K562 (cell line): ENCODE measurements at regions not wholly inside any gene's neighbourhood (a gene's known extent, or its start where the extent isn't known, plus 50 kb on each side); places are given as distances from the start of the nearest gene placed in this dataset.

ENCODE experiments used
- ATAC-seq: fragments of 200-7000 bp; cut with Tn5 transposase; 3 replicates; pipeline ENCODE4 v1.9.1; 2020; ENCODE audit warnings: moderate library complexity
- BruUV-seq: library from RNA; stranded (reverse); fragments of 400-500 nt; replicated peaks from 2 replicates; lab custom pipeline; 2021; lab: Mats Ljungman, UMichigan
- CTCF ChIA-PET: fragments of 300-600 bp; formaldehyde crosslinking; extraction: SDS; loops from one replicate; lab custom pipeline; 2021; ENCODE audit warnings: low intra/inter-chr PET ratio; lab: Yijun Ruan, JAX
- POLR2A ChIA-PET: fragments of 300-600, 350-650 bp; sonication (Branson Sonifier 250); formaldehyde crosslinking; extraction: SDS; loops from one replicate; lab custom pipeline; 2021; ENCODE audit warnings: antibody characterized with exemption, inconsistent platforms; lab: Yijun Ruan, JAX
- DNase-seq, 4 experiments: peaks; one replicate each; pipeline versions ENCODE4 v3.0.0 to v3.0.0-alpha.2; 2011 to 2018; ENCODE audit warnings: low spot score in 3 of 4, mixed read lengths in 3 of 4; ENCODE audit errors: extremely low read depth in 1 of 4
- FAIRE-seq: peaks from 2 replicates; lab custom pipeline; 2011; peaks lifted over from hg19 to GRCh38; lab: Jason Lieb, UNC
- H2AFZ ChIP-seq: 2 replicates; pipeline ENCODE4 v1.6.0; 2011; ENCODE audit warnings: low read depth, low read length, control low read depth, inconsistent platforms
- H3K27ac ChIP-seq: fragments of 200-600 bp; 3 replicates; pipeline ENCODE4 v1.8.0; 2011; ENCODE audit warnings: low read depth, mild to moderate bottlenecking, control low read depth, inconsistent platforms, low read length, moderate library complexity, mixed read lengths; ENCODE audit errors: extremely low read depth
- H3K27me3 ChIP-seq, 2 experiments: fragments of 300-600 bp in 1 of 2; 2 replicates in 1 of 2; 3 replicates in 1 of 2; pipeline versions ENCODE4 v1.6.0 to v1.8.0; 2011; ENCODE audit warnings: inconsistent platforms in 2 of 2, low read length in 2 of 2, mild to moderate bottlenecking in 1 of 2, mixed read lengths in 1 of 2, moderate library complexity in 1 of 2; ENCODE audit not compliant: control insufficient read depth in 2 of 2, insufficient read depth in 2 of 2
- H3K36me3 ChIP-seq: fragments of 300-600 bp; 3 replicates; pipeline ENCODE4 v1.8.0; 2011; ENCODE audit warnings: mild to moderate bottlenecking, low read length, inconsistent platforms; ENCODE audit not compliant: control insufficient read depth, insufficient read depth
- H3K4me1 ChIP-seq, 2 experiments: fragments of 200-600 bp in 1 of 2; replicated peaks in 1 of 2; 2 replicates in 1 of 2; 3 replicates in 1 of 2; pipeline versions ENCODE4 v1.5.1 to v1.8.0; 2011; ENCODE audit warnings: inconsistent platforms in 2 of 2, low read length in 2 of 2, mild to moderate bottlenecking in 1 of 2, mixed read lengths in 1 of 2, moderate library complexity in 1 of 2; ENCODE audit not compliant: control insufficient read depth in 2 of 2, insufficient read depth in 2 of 2
- H3K4me2 ChIP-seq: 2 replicates; pipeline ENCODE4 v1.6.1; 2011; ENCODE audit warnings: low read length, control low read depth, inconsistent platforms, mixed read lengths; ENCODE audit not compliant: insufficient read depth
- H3K4me3 ChIP-seq: fragments of 200-600 bp; sonication (generic), shearing (Covaris generic); 2 replicates; pipeline ENCODE4 v1.5.1; 2016; ENCODE audit warnings: control low read depth, inconsistent platforms
- H3K79me2 ChIP-seq: fragments of 200-600 bp; 3 replicates; pipeline ENCODE4 v1.8.0; 2011; ENCODE audit warnings: low read length, inconsistent platforms; ENCODE audit not compliant: control insufficient read depth, insufficient read depth
- H3K9ac ChIP-seq, 2 experiments: 2 replicates each; pipeline versions ENCODE4 v1.6.0 to v1.6.1; 2011; ENCODE audit warnings: low read depth in 2 of 2, low read length in 2 of 2, control low read depth in 1 of 2, inconsistent platforms in 1 of 2, mild to moderate bottlenecking in 1 of 2, mixed read lengths in 1 of 2; ENCODE audit not compliant: insufficient read depth in 1 of 2
- H3K9me1 ChIP-seq: one replicate; pipeline ENCODE4 v1.6.0; 2011; ENCODE audit warnings: inconsistent platforms, mild to moderate bottlenecking, low read length, moderate library complexity; ENCODE audit not compliant: control insufficient read depth, insufficient read depth
- H3K9me3 ChIP-seq: replicated peaks from 2 replicates; pipeline ENCODE4 v1.5.1; 2011; ENCODE audit warnings: low read depth, low read length, inconsistent platforms; ENCODE audit not compliant: control insufficient read depth, insufficient read depth
- H4K20me1 ChIP-seq: replicated peaks from 2 replicates; pipeline ENCODE4 v1.6.1; 2011; ENCODE audit warnings: low read length, inconsistent platforms, mixed read lengths; ENCODE audit not compliant: control insufficient read depth, insufficient read depth
- BCL6 ChIP-seq: fragments of 250-450 bp; sonication (Bioruptor Pico); IDR thresholded peaks from 2 replicates; pipeline ENCODE4 v1.4.0; 2020
- CAMTA2 ChIP-seq: fragments of 250-450 bp; sonication (Bioruptor Pico); conservative IDR thresholded peaks from 2 replicates; pipeline ENCODE4 v1.5.1; 2022
- COPS2 ChIP-seq: fragments of 450-650 bp; conservative IDR thresholded peaks from 2 replicates; pipeline ENCODE4 v1.6.1; 2016; ENCODE audit warnings: mild to moderate bottlenecking, moderate library complexity
- DPF2 ChIP-seq: fragments of 450-650 bp; IDR thresholded peaks from 2 replicates; pipeline ENCODE4 v1.6.1; 2016
- HIVEP1 ChIP-seq: fragments of 250-450 bp; sonication (Bioruptor Pico); IDR thresholded peaks from 2 replicates; pipeline ENCODE4 v1.4.0; 2020; ENCODE audit warnings: mild to moderate bottlenecking
- HLTF ChIP-seq: fragments of 450-650 bp; IDR thresholded peaks from 2 replicates; pipeline ENCODE4 v1.6.1; 2016
- KLF13 ChIP-seq: fragments of 450-650 bp; IDR thresholded peaks from 2 replicates; pipeline ENCODE4 v1.6.1; 2016; ENCODE audit warnings: missing genetic modification characterization, low read depth, mild to moderate bottlenecking, missing compliant biosample characterization, moderate library complexity, borderline replicate concordance
- NONO ChIP-seq, 2 experiments: fragments of 200-400 bp in 1 of 2; fragments of 450-650 bp in 1 of 2; formaldehyde crosslinking in 1 of 2; IDR thresholded peaks; 2 replicates each; pipeline ENCODE4 v1.6.1; 2017; ENCODE audit warnings: low read depth in 2 of 2, mild to moderate bottlenecking in 2 of 2, moderate library complexity in 2 of 2, low read length in 1 of 2
- POLR2B ChIP-seq: fragments of 450-650 bp; IDR thresholded peaks from 2 replicates; pipeline ENCODE4 v1.6.1; 2018; ENCODE audit warnings: low read depth; ENCODE audit not compliant: partially characterized antibody
- SNRNP70 ChIP-seq: fragments of 200-400 bp; formaldehyde crosslinking; optimal IDR thresholded peaks from 2 replicates; pipeline ENCODE3; 2017; ENCODE audit warnings: low read depth, low read length
- SRSF9 ChIP-seq: fragments of 200-400 bp; formaldehyde crosslinking; IDR thresholded peaks from 2 replicates; pipeline ENCODE4 v1.6.1; 2017; ENCODE audit warnings: low read depth, low read length, borderline replicate concordance
- ZFPM2 ChIP-seq: fragments of 250-450 bp; sonication (Bioruptor Pico); IDR thresholded peaks from 2 replicates; pipeline ENCODE4 v1.5.1; 2022; ENCODE audit warnings: mild to moderate bottlenecking
- ZNF41 ChIP-seq: fragments of 250-450 bp; sonication (Bioruptor Pico); conservative IDR thresholded peaks from 2 replicates; pipeline ENCODE4 v1.4.0; 2020; ENCODE audit warnings: mild to moderate bottlenecking
- ZNF431 ChIP-seq: sonication (generic); formaldehyde crosslinking; IDR thresholded peaks from 2 replicates; pipeline ENCODE4 v1.8.0; 2022; ENCODE audit warnings: mild to moderate bottlenecking, missing genetic modification reagents
- ZNF551 ChIP-seq: fragments of 250-450 bp; sonication (Bioruptor Pico); IDR thresholded peaks from 2 replicates; pipeline ENCODE4 v1.5.0; 2021; ENCODE audit warnings: mild to moderate bottlenecking, moderate library complexity
- ZNF707 ChIP-seq: fragments of 250-450 bp; sonication (Bioruptor Pico); conservative IDR thresholded peaks from 2 replicates; pipeline ENCODE4 v1.8.0; 2022; ENCODE audit warnings: inconsistent platforms, mild to moderate bottlenecking, moderate library complexity
- WGBS: fragments of 100-300 bp; shearing (Covaris generic); methylation state at CpG from one replicate; pipeline ENCODE4 v1.1.6; 2016; ENCODE audit warnings: low coverage, mixed read lengths; ENCODE audit not compliant: insufficient coverage; ENCODE audit errors: missing lambda C conversion rate; 5-methylcytosine and 5-hydroxymethylcytosine counted together
- in situ Hi-C: fragments of 300-500 bp; cut with MboI; formaldehyde crosslinking; loops from 4 replicates; pipeline ENCODE4 v1.15.0; 2018; ENCODE audit warnings: inconsistent platforms, mixed read lengths
- intact Hi-C: fragments of 100-400 bp; cut with micrococcal nuclease; formaldehyde crosslinking; loops from 2 replicates; pipeline ENCODE4 v1.14.2; 2022
- TF ChIP-seq, protein P1 (sequence below): IDR thresholded peaks from 2 replicates; pipeline ENCODE4 v1.6.1; 2011; ENCODE audit warnings: borderline replicate concordance, low read depth, mild to moderate bottlenecking, moderate library complexity, low read length; ENCODE audit not compliant: insufficient read depth, poor library complexity, severe bottlenecking
- TF ChIP-seq, protein P2 (sequence below): fragments of 450-650 bp; IDR thresholded peaks from one replicate; pipeline ENCODE4 v1.6.1; 2018; ENCODE audit warnings: mild to moderate bottlenecking, moderate library complexity; ENCODE audit not compliant: partially characterized antibody

DNA sequence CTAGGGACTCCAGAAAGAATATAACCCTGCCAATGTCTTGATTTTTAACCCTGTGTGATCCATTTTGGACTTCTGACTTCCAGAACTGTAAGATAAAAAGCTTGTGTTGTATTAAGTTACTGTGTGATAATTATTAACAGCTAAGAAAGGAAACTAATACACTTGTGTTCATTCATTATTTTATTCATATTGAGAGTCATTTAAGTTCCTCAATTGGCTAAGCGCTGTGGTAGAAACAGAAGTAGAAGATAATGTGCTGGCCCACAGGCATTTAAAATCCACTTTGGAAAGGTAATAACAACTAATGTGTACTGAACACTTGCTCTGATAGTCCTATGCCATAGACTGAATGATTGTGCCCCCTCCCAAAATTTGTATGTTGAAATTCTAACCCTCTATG lies 471.7 kb upstream of the GHITM start (continued):
- TF ChIP-seq POLR2B (no peak), KLF13 (tag) (no peak), HLTF (no peak)
- TF ChIP-seq, protein P1, sequence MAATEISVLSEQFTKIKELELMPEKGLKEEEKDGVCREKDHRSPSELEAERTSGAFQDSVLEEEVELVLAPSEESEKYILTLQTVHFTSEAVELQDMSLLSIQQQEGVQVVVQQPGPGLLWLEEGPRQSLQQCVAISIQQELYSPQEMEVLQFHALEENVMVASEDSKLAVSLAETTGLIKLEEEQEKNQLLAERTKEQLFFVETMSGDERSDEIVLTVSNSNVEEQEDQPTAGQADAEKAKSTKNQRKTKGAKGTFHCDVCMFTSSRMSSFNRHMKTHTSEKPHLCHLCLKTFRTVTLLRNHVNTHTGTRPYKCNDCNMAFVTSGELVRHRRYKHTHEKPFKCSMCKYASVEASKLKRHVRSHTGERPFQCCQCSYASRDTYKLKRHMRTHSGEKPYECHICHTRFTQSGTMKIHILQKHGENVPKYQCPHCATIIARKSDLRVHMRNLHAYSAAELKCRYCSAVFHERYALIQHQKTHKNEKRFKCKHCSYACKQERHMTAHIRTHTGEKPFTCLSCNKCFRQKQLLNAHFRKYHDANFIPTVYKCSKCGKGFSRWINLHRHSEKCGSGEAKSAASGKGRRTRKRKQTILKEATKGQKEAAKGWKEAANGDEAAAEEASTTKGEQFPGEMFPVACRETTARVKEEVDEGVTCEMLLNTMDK = no peak

DNA sequence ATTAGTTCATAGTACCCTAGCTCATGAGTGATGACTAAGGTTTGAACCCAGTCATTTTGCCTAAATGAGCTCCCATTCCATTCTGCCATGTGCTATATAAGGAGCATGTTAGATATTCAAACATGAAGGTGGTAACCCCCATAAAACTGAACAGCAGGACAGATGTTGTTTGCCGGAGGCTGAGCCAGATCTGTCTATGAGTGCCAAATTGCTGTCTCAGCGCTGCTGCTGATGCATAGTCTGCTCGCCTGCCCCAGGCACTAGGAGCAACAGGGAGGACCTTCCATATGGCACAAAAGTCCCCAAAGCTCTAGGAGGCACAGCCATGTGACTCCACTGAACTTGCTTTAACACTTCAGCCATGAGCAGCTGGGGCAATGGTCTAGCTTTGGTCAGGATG lies 466.0 kb upstream of the GHITM start:
- no peak for FAIRE-seq
- Histone ChIP-seq H3K36me3 (no peaks in the 10 kb centered on the region), H3K27me3 (no peaks in the 10 kb centered on the region), H3K9me3 (no peaks in the 10 kb centered on the region), H2AFZ (no peak overlapping the region), H3K27ac (no peak overlapping the region), H3K9me1 (no peaks in the 10 kb centered on the region), H3K4me1 (no peaks in the 10 kb centered on the region), H4K20me1 (no peaks in the 10 kb centered on the region), H3K9ac (no peak overlapping the region), H3K4me3 (no peak overlapping the region), H3K4me2 (no peak overlapping the region), H3K79me2 (no peaks in the 10 kb centered on the region)
- CTCF ChIA-PET = no interaction called here
- no peak for ATAC-seq
- POLR2A ChIA-PET = no interaction called here
- BruUV-seq = no TSS peak
- intact Hi-C loops (no loop called here), in situ Hi-C loops (no loop called here)
- DNase-seq = no peak
- TF ChIP-seq BCL6 (CRISPR knock-in tag) (no peak), ZFPM2 (no peak), HLTF (no peak), ZNF551 (CRISPR knock-in tag) (no peak), CAMTA2 (CRISPR knock-in tag) (no peak), ZNF431 (no peak), ZNF41 (CRISPR knock-in tag) (no peak), DPF2 (no peak), COPS2 (no peak), SNRNP70 (no peak), SRSF9 (no peak), NONO (IDR thresholded peaks at IDR 0.05; ENCODE audit: low read depth in 2 of 2, low read length in 1 of 2) (no peak), ZNF707 (CRISPR knock-in tag) (no peak), HIVEP1 (CRISPR knock-in tag) (no peak)
- TF ChIP-seq, protein P2, sequence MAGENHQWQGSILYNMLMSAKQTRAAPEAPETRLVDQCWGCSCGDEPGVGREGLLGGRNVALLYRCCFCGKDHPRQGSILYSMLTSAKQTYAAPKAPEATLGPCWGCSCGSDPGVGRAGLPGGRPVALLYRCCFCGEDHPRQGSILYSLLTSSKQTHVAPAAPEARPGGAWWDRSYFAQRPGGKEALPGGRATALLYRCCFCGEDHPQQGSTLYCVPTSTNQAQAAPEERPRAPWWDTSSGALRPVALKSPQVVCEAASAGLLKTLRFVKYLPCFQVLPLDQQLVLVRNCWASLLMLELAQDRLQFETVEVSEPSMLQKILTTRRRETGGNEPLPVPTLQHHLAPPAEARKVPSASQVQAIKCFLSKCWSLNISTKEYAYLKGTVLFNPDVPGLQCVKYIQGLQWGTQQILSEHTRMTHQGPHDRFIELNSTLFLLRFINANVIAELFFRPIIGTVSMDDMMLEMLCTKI = no peak
- WGBS = 5% methylated on average over 3 of the region's 3 CpGs
